GM21390 (cell line): ENCODE measurements at regions not wholly inside any gene's neighbourhood (a gene's known extent, or its start where the extent isn't known, plus 50 kb on each side); places are given as distances from the start of the nearest gene placed in this dataset.
"Not testable (repeated sequence)": the region's sequence is repeated elsewhere in the genome, so short reads cannot be mapped to it uniquely, and the experiment has no call there.

Experiments
- ATAC-seq: cut with Tn5 transposase; IDR thresholded peaks from one replicate; pipeline ENCODE4 v1.9.1; 2021; ENCODE audit not compliant: unreplicated experiment

- ATAC-seq: no peak
Measured at GRCh38 chr6:71698702-71699101, 187.6 kb upstream of the RIMS1 start.

- peak; percentile 77 for ATAC-seq
Measured at GRCh38 chr6:71706523-71706922, 179.8 kb upstream of the RIMS1 start.

GRCh38 chr6:71707059-71707458 lies 179.3 kb upstream of the RIMS1 start:
- peak; percentile 15 for ATAC-seq

GRCh38 chr6:71720705-71721104 lies 165.6 kb upstream of the RIMS1 start:
- ATAC-seq: no peak

- no peak for ATAC-seq
Measured at GRCh38 chr6:71721642-71722041, 164.7 kb upstream of the RIMS1 start.

GRCh38 chr6:71722736-71723135 lies 163.6 kb upstream of the RIMS1 start:
- no peak for ATAC-seq

GRCh38 chr6:71724456-71725125 lies 161.8 kb upstream of the RIMS1 start:
- ATAC-seq: no peak

GRCh38 chr6:71725126-71725470 lies 161.3 kb upstream of the RIMS1 start:
- no peak for ATAC-seq

- no peak for ATAC-seq
Measured at GRCh38 chr6:71726121-71726520, 160.2 kb upstream of the RIMS1 start.

- peak; percentile 86 for ATAC-seq
Measured at GRCh38 chr6:71727632-71728294, 158.6 kb upstream of the RIMS1 start.

GRCh38 chr6:71730284-71730683 lies 156.1 kb upstream of the RIMS1 start:
- no peak for ATAC-seq

- ATAC-seq: no peak
Measured at GRCh38 chr6:71733970-71734899, 152.1 kb upstream of the RIMS1 start.

- ATAC-seq: no peak
Measured at GRCh38 chr6:71737953-71738352, 148.4 kb upstream of the RIMS1 start.

GRCh38 chr6:71745525-71745924 lies 140.8 kb upstream of the RIMS1 start:
- no peak for ATAC-seq

- no peak for ATAC-seq
Measured at GRCh38 chr6:71766146-71766760, 120.1 kb upstream of the RIMS1 start.

GRCh38 chr6:71766796-71767195 lies 119.6 kb upstream of the RIMS1 start:
- ATAC-seq: no peak

- ATAC-seq: no peak
Measured at GRCh38 chr6:71768356-71768755, 118.0 kb upstream of the RIMS1 start.

GRCh38 chr6:71808865-71809264 lies 77.5 kb upstream of the RIMS1 start:
- no peak for ATAC-seq

GRCh38 chr6:71810880-71811279 lies 75.5 kb upstream of the RIMS1 start:
- ATAC-seq: no peak

- no peak for ATAC-seq
Measured at GRCh38 chr6:71822625-71823024, 63.7 kb upstream of the RIMS1 start.

- not testable (repeated sequence) for ATAC-seq
Measured at GRCh38 chr6:71832110-71832764, 54.1 kb upstream of the RIMS1 start.
